Heart right ventricle (tissue), 16 donors: ENCODE measurements at regions not wholly inside any gene's neighbourhood (a gene's known extent, or its start where the extent isn't known, plus 50 kb on each side); places are given as distances from the start of the nearest gene placed in this dataset.

Experiments used
- ATAC-seq, 8 donors: fragments of 200-7000 bp; cut with Tn5 transposase; one replicate each; pipeline ENCODE4 v1.9.1; 2020; ENCODE audit warnings: mild to moderate bottlenecking in 8 of 8, moderate library complexity in 8 of 8, moderate number of reproducible peaks in 1 of 8
- DNase-seq, 2 donors: peaks; one replicate each; pipeline ENCODE4 v3.0.0-alpha.2; 2020
- H3K27ac ChIP-seq, 10 donors: fragments of 200-600 bp; sonication (generic) in 2 of 10; one replicate each; pipeline versions ENCODE4 v1.5.0 to v1.8.0; 2020 to 2022; ENCODE audit warnings: mild to moderate bottlenecking in 3 of 10
- H3K27me3 ChIP-seq, 7 donors: fragments of 200-600 bp; one replicate each; pipeline ENCODE4 v1.8.0; 2021 to 2022; ENCODE audit warnings: mild to moderate bottlenecking in 2 of 7
- H3K36me3 ChIP-seq, 9 donors: fragments of 200-600 bp; sonication (generic) in 1 of 9; one replicate each; pipeline versions ENCODE4 v1.5.0 to v1.8.0; 2020 to 2022; ENCODE audit warnings: mild to moderate bottlenecking in 2 of 9
- H3K4me1 ChIP-seq, 9 donors: fragments of 200-600 bp; sonication (generic) in 1 of 9; one replicate each; pipeline versions ENCODE4 v1.5.0 to v1.8.0; 2020 to 2022; ENCODE audit warnings: mild to moderate bottlenecking in 4 of 9
- H3K4me3 ChIP-seq, 10 donors: fragments of 200-600 bp; sonication (generic) in 2 of 10; one replicate each; pipeline versions ENCODE4 v1.5.0 to v1.8.0; 2020 to 2022; ENCODE audit warnings: mild to moderate bottlenecking in 7 of 10, moderate library complexity in 2 of 10
- H3K9me3 ChIP-seq, 11 donors: fragments of 200-600 bp in 10 of 11; sonication (generic) in 2 of 11; one replicate each; pipeline versions ENCODE4 v1.5.0 to v1.8.0; 2013 to 2022; ENCODE audit warnings: mild to moderate bottlenecking in 2 of 11, control low read depth in 1 of 11, moderate library complexity in 1 of 11
- CTCF ChIP-seq, 9 donors: fragments of 200-600 bp; sonication (generic) in 2 of 9; IDR thresholded peaks; one replicate each; pipeline versions ENCODE4 v1.5.0 to v1.8.0; 2021 to 2022; ENCODE audit warnings: antibody characterized with exemption in 9 of 9, mild to moderate bottlenecking in 5 of 9, moderate library complexity in 1 of 9
- WGBS, 2 donors: extraction: QIAGEN DNeasy Blood & Tissue Kit; methylation state at CpG; one replicate each; pipeline ENCODE4 v1.1.7; 2013; ENCODE audit warnings: inconsistent platforms in 1 of 2; 5-methylcytosine and 5-hydroxymethylcytosine counted together
- intact Hi-C, 10 donors: fragments of 100-400 bp; cut with DNase I; formaldehyde crosslinking; loops; one replicate each; pipeline versions ENCODE4 v1.11.1 to v1.14.2; 2022
- donor health status: Arrhythmogenic right ventricular cardiomyopathy.
- donor health status: ischemic (EF 13 %, LVEDD 7.1; RV severe dilation, severe dysfunction).
- donor health status: healthy with polysubstance abuse.
- donor health status: DM: no; HTN: yes; CAD: no.
- donor health status: DM: no; HTN: no; CAD: no.
- donor health status: ischemic (EF 25% LVEDD 6.9; RV normal size, moderate dysfunction).
- donor health status: ischemic (EF 25% LVEDD 5.7; RV mildly dilated, moderate dysfunction).
- donor health status: healthy.
- donor health status: DM: yes; HTN: yes; CAD: no.
- donor health status: Ischemic cardiomyopathy.
- donor health status: ischemic (EF 35%, LVEDD 5.7; RV mildly dilated, moderate dysfunction).
- donor health status: nonischemic (EF 11% LVEDD 7.7; RV severe dilation, severe dysfunction).
- donor health status: DM: yes; HTN: yes; CAD: no.
- donor health status: PGD.
- donor health status: ischemic (EF 29% LVEDD 5.4; RV normal size, mild dysfunction).
- donor health status: nonischemic (EF 23%, LVEDD 6.1; RV moderate dilation, normal function).

GRCh38 chr5:39570403-39571027 lies 145.7 kb upstream of the DAB2 start:
- WGBS, 2 donors, result 34 to 36% methylated on average over 4 of the region's 4 CpGs
- no peak overlapping the region for H3K27ac ChIP-seq
- no peaks in the 10 kb centered on the region for H3K9me3 ChIP-seq
- no peaks in the 10 kb centered on the region for H3K36me3 ChIP-seq
- H3K27me3 ChIP-seq, result peaks cover 0 to 13% (median 0%) of the 10 kb centered on the region in 7 donors
- no peak for ATAC-seq
- TF ChIP-seq CTCF (IDR thresholded peaks at IDR 0.05), result peak; percentile 42 to 78 (median 65)
- intact Hi-C loops, result loop anchor here in 9 of 10 donors (2.0 to 10.0 kb wide), 9 partner anchors 193 to 1304 kb away; partner anchors contain the start of gene FYB1 (in 5 of the 9)
- H3K4me1 ChIP-seq, result peaks cover 0 to 8% (median 0%) of the 10 kb centered on the region in 9 donors
- no peak for DNase-seq
- no peak overlapping the region for H3K4me3 ChIP-seq

GRCh38 chr5:39569857-39570256 lies 145.1 kb upstream of the DAB2 start:
- ATAC-seq (no peak), DNase-seq (no peak)
- H3K36me3 ChIP-seq, result no peaks in the 10 kb centered on the region
- intact Hi-C loops, result loop anchor here (2.0 to 10.0 kb wide), 9 partner anchors 193 to 1305 kb away; partner anchors contain the start of gene FYB1 (in 6 of the 10)
- no peak overlapping the region for H3K4me3 ChIP-seq
- no peaks in the 10 kb centered on the region for H3K9me3 ChIP-seq
- WGBS, 2 donors, result 68 to 74% methylated on average over 3 of the region's 3 CpGs
- peaks cover 0 to 13% (median 0%) of the 10 kb centered on the region in 7 donors for H3K27me3 ChIP-seq
- peaks cover 0 to 8% (median 0%) of the 10 kb centered on the region in 9 donors for H3K4me1 ChIP-seq
- no peak overlapping the region for H3K27ac ChIP-seq
- TF ChIP-seq CTCF (IDR thresholded peaks at IDR 0.05), result no peak

- intact Hi-C loops, result no loop called here
- no peak overlapping the region for H3K27ac ChIP-seq
- H3K4me1 ChIP-seq, result peaks cover 0 to 8% (median 0%) of the 10 kb centered on the region in 9 donors
- no peaks in the 10 kb centered on the region for H3K27me3 ChIP-seq
- DNase-seq (no peak), ATAC-seq (no peak)
- no peaks in the 10 kb centered on the region for H3K9me3 ChIP-seq
- no peak for TF ChIP-seq CTCF (IDR thresholded peaks at IDR 0.05)
- H3K36me3 ChIP-seq, result no peaks in the 10 kb centered on the region
- H3K4me3 ChIP-seq, result no peak overlapping the region
Measured at GRCh38 chr5:39566891-39567290, 142.1 kb upstream of the DAB2 start.

- 94 to 95% methylated on average over 3 of the region's 3 CpGs for WGBS, 2 donors
- intact Hi-C loops, result no loop called here
Measured at GRCh38 chr5:39566029-39566428, 141.2 kb upstream of the DAB2 start.

More at GRCh38 chr5:39566029-39566428, 141.2 kb upstream of the DAB2 start:
- no peak for DNase-seq
- no peak overlapping the region for H3K27ac ChIP-seq
- no peak overlapping the region for H3K4me3 ChIP-seq
- no peak for TF ChIP-seq CTCF (IDR thresholded peaks at IDR 0.05)
- H3K9me3 ChIP-seq, result no peaks in the 10 kb centered on the region
- H3K36me3 ChIP-seq, result no peaks in the 10 kb centered on the region
- H3K4me1 ChIP-seq, result peaks cover 0 to 8% (median 0%) of the 10 kb centered on the region in 9 donors
- no peaks in the 10 kb centered on the region for H3K27me3 ChIP-seq
- ATAC-seq, result no peak
